Stimulated activated CD4-positive, alpha-beta T cell treated with anti-CD3 and anti-CD28 coated beads, Interleukin-4, amount 100 ng/mL, for 24 hours (primary cell): ENCODE measurements at regions not wholly inside any gene's neighbourhood (a gene's known extent, or its start where the extent isn't known, plus 50 kb on each side); places are given as distances from the start of the nearest gene placed in this dataset.

Experiments used
- DNase-seq: peaks from one replicate; pipeline ENCODE4 v3.0.0-alpha.2; 2020

GRCh38 chr7:157482517-157483087 is 145.8 kb downstream of the DNAJB6 start:
- no peak for DNase-seq

GRCh38 chr7:157483515-157483914 is 146.7 kb downstream of the DNAJB6 start:
- no peak for DNase-seq

DNA sequence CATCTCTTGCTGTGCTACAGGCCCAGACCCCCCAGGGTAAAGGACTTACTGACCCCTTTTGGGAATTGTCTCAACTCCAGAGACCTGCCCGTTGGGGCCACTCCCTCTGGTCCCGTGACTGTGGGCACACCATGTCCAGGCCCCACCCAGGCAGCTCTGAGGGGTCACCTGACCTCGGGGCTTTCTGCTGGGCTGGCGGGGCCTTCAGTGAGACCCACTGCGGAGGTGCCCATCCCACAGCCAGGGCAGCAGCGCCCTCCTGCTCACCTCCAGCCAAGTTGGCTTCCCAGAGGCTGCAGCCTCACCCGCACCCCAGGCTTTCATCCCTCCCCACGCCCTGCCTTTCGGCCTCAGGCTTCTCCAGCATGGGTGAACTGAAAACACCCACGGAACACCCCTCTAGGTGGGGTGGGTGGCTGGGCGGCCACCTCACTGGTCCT is 147.2 kb downstream of the DNAJB6 start:
- no peak for DNase-seq

GRCh38 chr7:157484411-157485081 is 147.7 kb downstream of the DNAJB6 start:
- DNase-seq = no peak

- no peak for DNase-seq
Observed at GRCh38 chr7:157485361-157485831, 148.6 kb downstream of the DNAJB6 start.

DNA sequence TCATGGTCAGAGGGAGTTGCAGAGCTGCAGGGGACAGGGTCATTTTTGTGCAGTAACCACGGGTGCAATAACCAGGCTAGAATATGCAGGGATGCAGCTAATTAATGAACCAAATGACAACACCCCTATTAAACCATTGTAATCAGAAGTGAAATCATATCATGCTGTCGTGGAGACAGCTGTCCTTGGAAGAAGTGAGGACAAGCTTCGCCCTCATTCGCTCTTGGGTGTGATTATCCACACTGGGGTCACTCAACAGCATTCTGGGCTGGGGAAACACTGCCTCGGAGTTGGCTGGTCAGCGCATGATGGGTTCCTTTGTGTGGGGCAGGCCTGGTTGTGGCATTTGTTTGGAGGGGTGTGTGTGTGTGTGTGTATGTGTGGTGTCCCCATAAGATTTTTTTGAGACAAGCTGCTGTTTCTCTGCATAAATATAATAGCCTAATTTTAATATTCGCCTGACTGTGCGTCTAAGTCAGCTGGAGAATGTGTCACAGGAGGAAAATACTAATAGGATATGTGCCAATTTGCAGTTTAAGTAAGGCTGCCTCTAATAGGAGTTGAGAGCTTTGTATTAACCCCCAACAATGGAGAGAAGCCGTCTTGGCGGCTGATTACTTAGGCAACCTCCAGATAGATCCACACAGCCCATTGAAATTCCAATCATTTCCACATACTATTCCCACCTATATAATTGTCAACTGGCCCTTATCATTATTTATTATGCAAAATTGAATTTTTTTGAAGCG is 149.4 kb downstream of the DNAJB6 start:
- no peak for DNase-seq

GRCh38 chr7:157487046-157487770 is 150.4 kb downstream of the DNAJB6 start:
- DNase-seq = no peak

DNA sequence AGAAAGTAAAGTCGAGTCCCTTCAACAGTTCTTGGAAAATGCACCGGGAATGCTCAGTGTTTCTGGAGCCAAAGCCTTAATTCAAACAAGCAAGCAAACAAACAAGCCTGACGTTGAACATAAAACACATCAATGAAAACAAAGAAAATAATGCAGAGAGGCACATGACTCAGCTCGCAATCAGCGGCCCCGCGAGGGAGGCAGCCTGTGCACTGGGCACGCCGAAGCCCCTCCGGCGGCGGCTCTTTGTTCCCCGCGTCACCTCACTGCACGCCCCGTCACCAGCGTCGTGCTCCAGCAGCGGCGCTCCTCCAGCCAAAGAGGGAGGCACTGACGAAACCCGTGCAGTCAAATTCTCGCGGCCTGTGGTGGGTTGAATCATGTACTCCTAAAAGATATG is 151.5 kb downstream of the DNAJB6 start:
- no peak for DNase-seq

DNA sequence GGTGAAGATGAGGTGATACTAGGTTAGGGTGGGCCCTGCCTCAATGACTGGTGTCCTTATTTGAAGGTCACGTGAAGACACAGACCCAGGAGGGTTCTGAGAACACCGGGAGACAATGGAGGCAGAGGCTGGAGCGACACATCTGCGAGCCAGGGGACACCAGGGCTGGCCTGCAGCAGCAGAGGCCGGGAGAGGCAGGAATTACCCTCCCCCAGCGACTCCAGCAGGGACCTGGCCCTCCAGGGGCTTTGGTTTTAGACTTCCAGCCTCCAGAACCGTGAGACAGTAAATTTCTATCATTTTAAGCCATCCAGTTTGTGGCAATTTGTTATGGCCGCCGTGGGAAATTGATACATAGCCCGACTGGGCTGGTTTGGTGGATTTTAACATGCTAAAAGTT is 152.2 kb downstream of the DNAJB6 start:
- no peak for DNase-seq
